Peyer's patch (tissue), 4 donors: ENCODE measurements at regions not wholly inside any gene's neighbourhood (a gene's known extent, or its start where the extent isn't known, plus 50 kb on each side); places are given as distances from the start of the nearest gene placed in this dataset.

Source experiments
- DNase-seq, 3 donors: peaks; one replicate each; pipeline ENCODE4 v3.0.0-alpha.2; 2017 to 2019
- H3K27ac ChIP-seq, 4 donors: fragments of 200-600 bp; sonication (generic); one replicate each; pipeline ENCODE4 v1.5.1; 2016 to 2019
- H3K27me3 ChIP-seq, 2 donors: fragments of 200-600 bp; sonication (generic); one replicate each; pipeline ENCODE4 v1.5.1; 2019
- H3K36me3 ChIP-seq, 3 donors: fragments of 200-600 bp; sonication (generic); one replicate each; pipeline ENCODE4 v1.5.1; 2016 to 2019
- H3K4me1 ChIP-seq, 4 donors: fragments of 200-600 bp; sonication (generic); one replicate each; pipeline ENCODE4 v1.5.1; 2016 to 2019
- H3K4me3 ChIP-seq, 4 donors: fragments of 200-600 bp; sonication (generic); 1 replicate in 3 of 4; 2 replicates in 1 of 4; pipeline ENCODE4 v1.5.1; 2016 to 2019; ENCODE audit warnings: mild to moderate bottlenecking in 1 of 4
- H3K9me3 ChIP-seq, 4 donors: fragments of 200-600 bp; sonication (generic); one replicate each; pipeline ENCODE4 v1.5.1; 2016 to 2019; ENCODE audit warnings: mild to moderate bottlenecking in 1 of 4
- CTCF ChIP-seq, 6 experiments: fragments of 450-650 bp in 4 of 6; fragments of 200-600 bp in 2 of 6; sonication (generic) in 1 of 6; IDR thresholded peaks; one replicate each; pipeline ENCODE4 v1.5.1; 2017 to 2019; ENCODE audit warnings: antibody characterized with exemption in 6 of 6, mild to moderate bottlenecking in 3 of 6, moderate library complexity in 1 of 6
- POLR2A ChIP-seq, 2 donors: fragments of 450-650 bp; IDR thresholded peaks; one replicate each; pipeline ENCODE4 v1.5.1; 2017; ENCODE audit warnings: antibody characterized with exemption in 2 of 2, mild to moderate bottlenecking in 2 of 2, moderate library complexity in 2 of 2

DNA sequence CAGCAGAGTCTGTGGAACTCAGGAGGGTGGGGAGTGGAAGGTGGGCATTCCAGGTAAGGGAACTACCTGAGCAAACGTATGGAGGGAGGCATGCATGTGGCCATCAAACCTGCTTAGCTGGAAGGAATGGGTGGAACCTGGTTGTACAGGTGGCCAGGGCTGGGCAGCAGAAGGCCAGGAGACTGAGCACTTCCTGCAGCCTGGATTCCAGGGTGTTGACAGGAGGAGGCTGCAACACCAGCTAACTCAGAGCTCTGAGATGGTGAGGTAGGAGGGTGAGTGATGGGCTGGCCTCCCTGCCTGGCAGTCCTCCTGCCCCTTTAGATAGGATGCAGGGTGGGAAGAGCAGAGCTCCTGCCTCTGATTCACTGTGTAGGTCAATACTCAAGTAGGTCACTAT, 92.5 kb upstream of the CPEB4 start:
- H3K27ac ChIP-seq, result peak overlapping the region in 1 of 4 donors; percentile 92
- no peaks in the 10 kb centered on the region for H3K9me3 ChIP-seq
- no peaks in the 10 kb centered on the region for H3K36me3 ChIP-seq
- no peak for DNase-seq
- H3K27me3 ChIP-seq, result no peaks in the 10 kb centered on the region
- peaks cover 0 to 32% (median 0%) of the 10 kb centered on the region in 4 donors for H3K4me1 ChIP-seq
- no peak overlapping the region for H3K4me3 ChIP-seq
- TF ChIP-seq CTCF (IDR thresholded peaks at IDR 0.05), result no peak
- TF ChIP-seq POLR2A (IDR thresholded peaks at IDR 0.05), result no peak

GRCh38 chr5:173796721-173797495, 91.2 kb upstream of the CPEB4 start:
- Histone ChIP-seq H3K27me3 (no peaks in the 10 kb centered on the region), H3K36me3 (no peaks in the 10 kb centered on the region), H3K9me3 (no peaks in the 10 kb centered on the region), H3K4me3 (no peak overlapping the region), H3K4me1 (peaks cover 0 to 26% (median 0%) of the 10 kb centered on the region in 4 donors), H3K27ac (no peak overlapping the region)
- DNase-seq, result no peak
- no peak for TF ChIP-seq POLR2A (IDR thresholded peaks at IDR 0.05)
- no peak for TF ChIP-seq CTCF (IDR thresholded peaks at IDR 0.05)

DNA sequence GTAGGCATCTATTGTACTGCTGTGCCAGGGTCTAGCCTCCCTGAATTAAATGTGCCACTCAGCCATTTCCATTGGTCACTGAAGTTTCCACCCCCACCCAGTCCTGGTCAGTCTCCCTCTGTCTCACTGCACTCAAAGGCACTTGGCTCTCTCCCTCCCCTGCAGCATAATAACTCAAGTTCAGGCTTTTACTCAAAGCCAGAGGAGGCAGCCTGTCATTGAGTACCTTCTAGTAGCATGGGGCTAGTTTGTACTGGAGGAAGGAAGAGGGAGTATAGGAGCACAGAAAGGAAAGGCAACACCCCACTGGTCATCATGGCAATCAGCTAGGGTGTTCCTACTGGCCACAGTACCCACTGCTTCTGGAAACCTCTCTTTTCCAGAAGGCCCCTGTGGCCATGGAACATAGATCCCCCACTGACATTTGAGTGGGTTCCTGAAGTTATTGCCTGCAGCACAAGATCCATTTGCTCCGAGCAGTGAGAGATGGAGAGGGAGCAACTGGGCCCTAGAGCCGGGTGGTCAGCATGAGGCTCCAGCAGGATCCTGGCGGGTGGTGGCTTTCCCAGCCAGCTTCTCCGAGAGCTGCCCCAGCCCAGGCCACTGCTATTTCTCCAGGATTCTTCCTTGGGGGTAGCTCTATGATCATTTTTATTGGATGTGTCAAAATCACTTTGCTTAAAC, 89.9 kb upstream of the CPEB4 start:
- Histone ChIP-seq H3K4me3 (no peak overlapping the region), H3K27me3 (no peaks in the 10 kb centered on the region), H3K9me3 (no peaks in the 10 kb centered on the region), H3K27ac (no peak overlapping the region), H3K4me1 (peaks cover 0 to 22% (median 0%) of the 10 kb centered on the region in 4 donors), H3K36me3 (no peaks in the 10 kb centered on the region)
- DNase-seq, result no peak
- TF ChIP-seq CTCF (IDR thresholded peaks at IDR 0.05), result no peak
- no peak for TF ChIP-seq POLR2A (IDR thresholded peaks at IDR 0.05)

DNA sequence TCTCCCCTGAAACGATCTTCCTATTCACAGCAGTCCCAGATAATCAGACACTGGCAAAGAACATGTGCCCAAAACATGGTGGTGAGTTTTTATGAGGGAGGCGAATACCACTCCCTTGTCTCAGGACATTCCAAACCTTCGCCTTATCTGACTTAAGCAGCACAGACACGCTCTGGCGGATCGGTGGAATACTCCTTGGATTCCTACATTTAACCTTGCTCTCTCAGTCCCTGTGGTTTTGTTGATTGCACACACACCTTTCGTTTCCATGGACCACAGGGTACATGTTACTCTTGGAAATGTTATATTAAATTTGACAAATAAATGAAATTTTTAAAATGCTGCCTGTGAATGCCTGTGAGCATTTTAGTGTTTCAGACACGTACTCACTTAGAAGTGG, 87.8 kb upstream of the CPEB4 start:
- no peak for DNase-seq
- Histone ChIP-seq H3K4me3 (no peak overlapping the region), H3K36me3 (no peaks in the 10 kb centered on the region), H3K4me1 (peaks cover 0 to 2% (median 0%) of the 10 kb centered on the region in 4 donors), H3K27ac (no peak overlapping the region), H3K9me3 (no peaks in the 10 kb centered on the region), H3K27me3 (no peaks in the 10 kb centered on the region)
- TF ChIP-seq POLR2A (IDR thresholded peaks at IDR 0.05) (no peak), CTCF (IDR thresholded peaks at IDR 0.05) (no peak)

DNA sequence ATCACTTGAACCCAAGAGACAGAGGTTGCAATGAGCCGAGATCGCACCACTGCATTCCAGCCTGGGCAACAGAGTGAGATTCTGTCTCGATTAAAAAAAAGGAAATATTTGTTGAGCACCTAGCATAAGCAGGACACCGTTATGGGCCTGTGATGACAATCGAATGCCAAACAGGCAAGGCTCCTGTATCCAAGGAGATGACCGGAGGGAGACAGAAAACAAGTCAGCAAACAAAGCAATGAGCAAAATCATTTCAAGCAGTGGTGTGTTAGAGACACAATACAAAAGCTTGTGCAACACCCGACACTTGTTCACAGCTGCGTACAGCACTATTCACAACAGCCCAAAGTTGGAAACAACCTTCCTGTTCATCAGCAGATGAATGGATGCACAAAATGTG, 87.1 kb upstream of the CPEB4 start:
- Histone ChIP-seq H3K9me3 (no peaks in the 10 kb centered on the region), H3K27ac (no peak overlapping the region), H3K36me3 (no peaks in the 10 kb centered on the region), H3K4me3 (no peak overlapping the region), H3K4me1 (no peaks in the 10 kb centered on the region), H3K27me3 (no peaks in the 10 kb centered on the region)
- DNase-seq, result no peak
- TF ChIP-seq POLR2A (IDR thresholded peaks at IDR 0.05) (no peak), CTCF (IDR thresholded peaks at IDR 0.05) (no peak)
